WTC11 (cell line): ENCODE measurements at regions not wholly inside any gene's neighbourhood (a gene's known extent, or its start where the extent isn't known, plus 50 kb on each side); places are given as distances from the start of the nearest gene placed in this dataset.
A peak's percentile ranks its signal among the peaks of the same experiment; 100 is the strongest.

Source experiments
- ATAC-seq: fragments of 200-7000 bp; cut with Tn5 transposase; 2 replicates; pipeline ENCODE4 v1.10.0; 2021; ENCODE audit warnings: mild to moderate bottlenecking, moderate library complexity
- CTCF ChIA-PET: fragments of 300-600 bp; sonication (Branson Sonifier 250); formaldehyde crosslinking; loops from one replicate; lab custom pipeline; 2021; ENCODE audit warnings: antibody characterized with exemption; lab: Charles Lee
- POLR2A ChIA-PET: fragments of 350-600 bp; sonication (Branson Sonifier 250); formaldehyde crosslinking; loops from one replicate; lab custom pipeline; 2021; ENCODE audit warnings: antibody characterized with exemption; lab: Charles Lee
- DNase-seq: peaks from one replicate; pipeline ENCODE4 v3.0.0; 2021; ENCODE audit warnings: low spot score
- H3K27ac Mint-ChIP-seq: 2 replicates; pipeline ENCODE4 v1.8.0; 2021; ENCODE audit warnings: mixed read lengths
- H3K27me3 Mint-ChIP-seq: 2 replicates; pipeline ENCODE4 v1.8.0; 2021; ENCODE audit warnings: low read depth, mild to moderate bottlenecking, moderate library complexity, mixed read lengths
- H3K36me3 Mint-ChIP-seq: 2 replicates; pipeline ENCODE4 v1.8.0; 2021; ENCODE audit warnings: mixed read lengths
- H3K4me1 Mint-ChIP-seq: 2 replicates; pipeline ENCODE4 v1.8.0; 2022; ENCODE audit warnings: mixed read lengths
- H3K4me3 Mint-ChIP-seq: 2 replicates; pipeline ENCODE4 v1.8.0; 2021; ENCODE audit warnings: mild to moderate bottlenecking, moderate library complexity, mixed read lengths
- H3K9me3 Mint-ChIP-seq: 2 replicates; pipeline ENCODE4 v1.8.0; 2021; ENCODE audit warnings: mixed read lengths
- CTCF ChIP-seq: fragments of 200-600 bp; IDR thresholded peaks from 2 replicates; pipeline ENCODE4 v1.8.0; 2022; ENCODE audit warnings: antibody characterized with exemption
- ERG ChIP-seq: fragments of 250-450 bp; sonication (Bioruptor Pico); IDR thresholded peaks from 2 replicates; pipeline ENCODE4 v1.8.0; 2021; ENCODE audit warnings: mild to moderate bottlenecking
- ESRRA ChIP-seq: sonication (generic); formaldehyde crosslinking; IDR thresholded peaks from 2 replicates; pipeline ENCODE4 v1.8.1; 2022; ENCODE audit warnings: mild to moderate bottlenecking, missing genetic modification reagents, borderline replicate concordance
- FOXK1 ChIP-seq: sonication (generic); formaldehyde crosslinking; IDR thresholded peaks from 2 replicates; pipeline ENCODE4 v1.8.0; 2022; ENCODE audit warnings: mild to moderate bottlenecking, moderate library complexity, missing genetic modification reagents
- GRHL2 ChIP-seq: fragments of 250-450 bp; sonication (Bioruptor Pico); IDR thresholded peaks from 2 replicates; pipeline ENCODE4 v1.8.0; 2022; ENCODE audit warnings: mild to moderate bottlenecking, moderate library complexity; ENCODE audit not compliant: insufficient replicate concordance, severe bottlenecking
- JAZF1 ChIP-seq: fragments of 250-450 bp; sonication (Bioruptor Pico); IDR thresholded peaks from 2 replicates; pipeline ENCODE4 v1.9.0; 2021; ENCODE audit warnings: moderate library complexity, mild to moderate bottlenecking, inconsistent platforms
- KAT7 ChIP-seq: sonication (generic); formaldehyde crosslinking; IDR thresholded peaks from 2 replicates; pipeline ENCODE4 v1.8.1; 2023; ENCODE audit warnings: missing genetic modification reagents, mild to moderate bottlenecking, borderline replicate concordance
- MLX ChIP-seq: sonication (generic); formaldehyde crosslinking; IDR thresholded peaks from 2 replicates; pipeline ENCODE4 v1.8.1; 2023; ENCODE audit warnings: mild to moderate bottlenecking, missing genetic modification reagents, moderate library complexity
- NFYB ChIP-seq: sonication (generic); formaldehyde crosslinking; conservative IDR thresholded peaks from 2 replicates; pipeline ENCODE4 v1.8.0; 2022; ENCODE audit warnings: low read depth, missing genetic modification reagents
- RORB ChIP-seq: fragments of 250-450 bp; sonication (Bioruptor Pico); IDR thresholded peaks from 2 replicates; pipeline ENCODE4 v1.9.0; 2021; ENCODE audit warnings: mild to moderate bottlenecking
- TEAD4 ChIP-seq: sonication (generic); formaldehyde crosslinking; IDR thresholded peaks from 2 replicates; pipeline ENCODE4 v1.8.0; 2022; ENCODE audit warnings: mild to moderate bottlenecking, missing genetic modification reagents
- TP53 ChIP-seq: sonication (generic); formaldehyde crosslinking; IDR thresholded peaks from 2 replicates; pipeline ENCODE4 v1.8.1; 2023; ENCODE audit warnings: mild to moderate bottlenecking, missing genetic modification reagents
- USF1 ChIP-seq: sonication (generic); formaldehyde crosslinking; IDR thresholded peaks from 2 replicates; pipeline ENCODE4 v1.8.0; 2022; ENCODE audit warnings: mild to moderate bottlenecking, missing genetic modification reagents
- ZBTB21 ChIP-seq: sonication (generic); formaldehyde crosslinking; IDR thresholded peaks from 2 replicates; pipeline ENCODE4 v1.8.1; 2023; ENCODE audit warnings: mild to moderate bottlenecking, missing genetic modification reagents, borderline replicate concordance
- ZNF121 ChIP-seq: sonication (generic); formaldehyde crosslinking; IDR thresholded peaks from 2 replicates; pipeline ENCODE4 v1.8.0; 2023; ENCODE audit warnings: missing genetic modification reagents
- ZNF138 ChIP-seq: sonication (generic); formaldehyde crosslinking; conservative IDR thresholded peaks from 2 replicates; pipeline ENCODE4 v1.8.1; 2022; ENCODE audit warnings: mild to moderate bottlenecking, moderate library complexity, missing genetic modification reagents
- ZNF219 ChIP-seq: sonication (generic); formaldehyde crosslinking; IDR thresholded peaks from 2 replicates; pipeline ENCODE4 v1.8.0; 2023; ENCODE audit warnings: missing genetic modification reagents, mild to moderate bottlenecking, borderline replicate concordance
- ZNF671 ChIP-seq: fragments of 250-450 bp; sonication (Bioruptor Pico); IDR thresholded peaks from 2 replicates; pipeline ENCODE4 v1.8.0; 2021; ENCODE audit warnings: mild to moderate bottlenecking
- TF ChIP-seq, protein P1 (sequence below): sonication (generic); formaldehyde crosslinking; IDR thresholded peaks from 2 replicates; pipeline ENCODE4 v1.8.1; 2023; ENCODE audit warnings: mild to moderate bottlenecking, moderate library complexity, missing genetic modification reagents
- TF ChIP-seq, protein P2 (sequence below): sonication (generic); formaldehyde crosslinking; IDR thresholded peaks from 2 replicates; pipeline ENCODE4 v1.8.0; 2022; ENCODE audit warnings: mild to moderate bottlenecking, missing genetic modification reagents

DNA sequence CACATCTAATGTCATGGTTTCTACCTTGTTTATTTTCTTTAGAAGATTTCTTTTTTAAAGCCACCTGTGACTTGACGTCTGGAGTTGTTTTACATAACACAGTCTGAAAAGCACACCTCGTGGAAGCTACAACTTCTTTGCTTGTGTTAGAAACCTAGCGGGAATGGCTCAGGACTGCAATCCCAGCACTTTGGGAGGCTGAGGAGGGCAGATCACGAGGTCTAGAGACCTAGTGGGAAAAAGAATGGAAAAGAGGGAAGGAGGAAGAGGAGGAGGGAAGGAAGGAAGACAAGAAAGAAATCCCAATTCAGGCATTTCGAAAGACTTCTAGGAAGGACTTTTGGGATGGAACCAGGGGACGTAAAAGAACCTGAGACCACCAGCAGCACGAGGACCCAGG is 146.3 kb upstream of the CELF2 start:
- ATAC-seq: peak; percentile 41; the same call in 1 of the 2 replicates
- 0 out of 2 replicates have a peak overlapping the region, but pooled peaks have one; percentile 71 for H3K27ac Mint-ChIP-seq
- CTCF ChIA-PET: interaction anchor here (0.8 to 1.2 kb wide), 2 partner anchors 194 to 449 kb away, joined by 3 read pairs; no protein-coding TSS in a partner anchor
- no peak overlapping the region for H3K4me3 Mint-ChIP-seq
- H3K27me3 Mint-ChIP-seq: no peaks in the 10 kb centered on the region
- no peaks in the 10 kb centered on the region for H3K9me3 Mint-ChIP-seq
- DNase-seq: no peak
- POLR2A ChIA-PET: no interaction called here
- TF ChIP-seq USF1 (CRISPR knock-in tag) (no peak), NFYB (CRISPR knock-in tag) (no peak), TEAD4 (CRISPR knock-in tag) (no peak), ESRRA (CRISPR knock-in tag) (no peak), GRHL2 (no peak), CTCF (no peak), ZNF121 (CRISPR knock-in tag) (no peak), FOXK1 (CRISPR knock-in tag) (no peak)
- H3K4me1 Mint-ChIP-seq: peaks cover 21% of the 10 kb centered on the region
- no peaks in the 10 kb centered on the region for H3K36me3 Mint-ChIP-seq

DNA sequence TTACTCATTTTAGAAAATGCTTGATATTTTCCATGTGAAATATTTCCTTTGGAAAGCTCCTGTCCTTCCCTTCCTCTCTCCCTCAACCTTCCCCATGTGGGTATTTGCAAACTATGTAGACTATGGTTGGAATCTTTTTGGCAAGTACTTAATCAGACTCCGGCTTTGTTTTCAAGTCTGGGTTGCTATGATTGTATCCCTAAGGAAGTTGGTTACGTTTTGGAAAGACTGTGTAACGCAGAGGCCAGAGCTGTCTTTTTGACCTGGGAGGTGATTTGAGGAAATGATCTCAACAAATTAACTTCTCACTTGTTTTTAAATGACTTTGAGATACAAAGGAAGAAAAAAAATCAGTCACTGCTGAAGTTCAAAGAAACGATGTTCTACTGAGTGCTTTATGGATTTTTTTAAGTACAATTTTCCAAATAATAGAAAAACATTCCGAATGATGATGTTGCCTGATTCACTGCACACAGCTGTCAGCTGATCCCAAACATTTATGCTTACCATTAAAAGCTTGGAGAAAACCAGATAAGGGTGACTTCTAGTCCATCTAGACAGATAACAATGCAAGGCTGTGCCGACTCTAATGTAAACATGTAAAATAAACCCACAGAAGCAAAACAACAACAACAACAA is 145.5 kb upstream of the CELF2 start:
- ChIA-PET POLR2A (interaction anchor here (0.6 kb wide), 1 partner anchor 64 kb away, joined by 3 read pairs; no protein-coding TSS in a partner anchor), CTCF (no interaction called here)
- no peak for DNase-seq
- Mint-ChIP-seq H3K27me3 (no peaks in the 10 kb centered on the region), H3K4me3 (no peak overlapping the region), H3K27ac (no peak overlapping the region), H3K9me3 (no peaks in the 10 kb centered on the region), H3K4me1 (peaks cover 24% of the 10 kb centered on the region), H3K36me3 (no peaks in the 10 kb centered on the region)
- peak; percentile 47 for ATAC-seq
- TF ChIP-seq ZNF219 (CRISPR knock-in tag): no peak
- TF ChIP-seq, all 79 proteins: peak for 0

DNA sequence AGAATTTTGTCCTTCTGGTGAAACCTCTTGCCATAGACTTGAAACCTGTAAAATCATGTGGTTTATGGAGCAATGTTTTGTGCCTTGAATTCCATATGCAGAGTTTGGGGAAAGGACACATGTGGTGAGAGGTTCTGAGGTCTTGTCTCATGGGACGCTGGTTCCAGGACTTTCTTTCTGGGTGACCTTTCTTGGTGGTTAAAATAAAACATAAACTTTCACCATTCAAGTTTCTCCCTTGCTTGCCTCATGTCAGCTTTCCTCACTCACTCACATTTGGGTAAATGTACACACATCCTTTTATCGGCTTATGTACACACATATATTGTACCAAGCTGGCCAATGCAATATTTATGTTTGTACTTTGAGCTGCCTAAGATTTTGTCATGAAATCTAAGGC is 144.9 kb upstream of the CELF2 start:
- TF ChIP-seq, protein P1, sequence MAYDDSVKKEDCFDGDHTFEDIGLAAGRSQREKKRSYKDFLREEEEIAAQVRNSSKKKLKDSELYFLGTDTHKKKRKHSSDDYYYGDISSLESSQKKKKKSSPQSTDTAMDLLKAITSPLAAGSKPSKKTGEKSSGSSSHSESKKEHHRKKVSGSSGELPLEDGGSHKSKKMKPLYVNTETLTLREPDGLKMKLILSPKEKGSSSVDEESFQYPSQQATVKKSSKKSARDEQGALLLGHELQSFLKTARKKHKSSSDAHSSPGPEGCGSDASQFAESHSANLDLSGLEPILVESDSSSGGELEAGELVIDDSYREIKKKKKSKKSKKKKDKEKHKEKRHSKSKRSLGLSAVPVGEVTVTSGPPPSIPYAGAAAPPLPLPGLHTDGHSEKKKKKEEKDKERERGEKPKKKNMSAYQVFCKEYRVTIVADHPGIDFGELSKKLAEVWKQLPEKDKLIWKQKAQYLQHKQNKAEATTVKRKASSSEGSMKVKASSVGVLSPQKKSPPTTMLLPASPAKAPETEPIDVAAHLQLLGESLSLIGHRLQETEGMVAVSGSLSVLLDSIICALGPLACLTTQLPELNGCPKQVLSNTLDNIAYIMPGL (CRISPR knock-in tag): no peak
- no peak for TF ChIP-seq KAT7 (CRISPR knock-in tag)
- TF ChIP-seq TP53 (CRISPR knock-in tag): no peak
- no peak for TF ChIP-seq JAZF1 (CRISPR knock-in tag)
- TF ChIP-seq RORB (CRISPR knock-in tag): no peak
- no peak for TF ChIP-seq ZBTB21 (CRISPR knock-in tag)
- TF ChIP-seq, protein P2, sequence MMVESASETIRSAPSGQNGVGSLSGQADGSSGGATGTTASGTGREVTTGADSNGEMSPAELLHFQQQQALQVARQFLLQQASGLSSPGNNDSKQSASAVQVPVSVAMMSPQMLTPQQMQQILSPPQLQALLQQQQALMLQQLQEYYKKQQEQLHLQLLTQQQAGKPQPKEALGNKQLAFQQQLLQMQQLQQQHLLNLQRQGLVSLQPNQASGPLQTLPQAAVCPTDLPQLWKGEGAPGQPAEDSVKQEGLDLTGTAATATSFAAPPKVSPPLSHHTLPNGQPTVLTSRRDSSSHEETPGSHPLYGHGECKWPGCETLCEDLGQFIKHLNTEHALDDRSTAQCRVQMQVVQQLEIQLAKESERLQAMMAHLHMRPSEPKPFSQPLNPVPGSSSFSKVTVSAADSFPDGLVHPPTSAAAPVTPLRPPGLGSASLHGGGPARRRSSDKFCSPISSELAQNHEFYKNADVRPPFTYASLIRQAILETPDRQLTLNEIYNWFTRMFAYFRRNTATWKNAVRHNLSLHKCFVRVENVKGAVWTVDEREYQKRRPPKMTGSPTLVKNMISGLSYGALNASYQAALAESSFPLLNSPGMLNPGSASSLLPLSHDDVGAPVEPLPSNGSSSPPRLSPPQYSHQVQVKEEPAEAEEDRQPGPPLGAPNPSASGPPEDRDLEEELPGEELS: no peak
- TF ChIP-seq MLX (CRISPR knock-in tag): no peak
- TF ChIP-seq ERG (CRISPR knock-in tag): no peak
- TF ChIP-seq ZNF138 (CRISPR knock-in tag): no peak
- no peak for TF ChIP-seq ZNF671 (CRISPR knock-in tag)
- TF ChIP-seq, all 79 proteins: peak for 0
- ATAC-seq (no peak), DNase-seq (no peak)
- ChIA-PET CTCF (no interaction called here), POLR2A (interaction anchor here (0.6 kb wide), 1 partner anchor 64 kb away, joined by 3 read pairs; no protein-coding TSS in a partner anchor)
- Mint-ChIP-seq H3K9me3 (no peaks in the 10 kb centered on the region), H3K27ac (no peak overlapping the region), H3K4me1 (peaks cover 24% of the 10 kb centered on the region), H3K36me3 (no peaks in the 10 kb centered on the region), H3K27me3 (no peaks in the 10 kb centered on the region), H3K4me3 (no peak overlapping the region)
